HUES64 (cell line): ENCODE measurements at regions not wholly inside any gene's neighbourhood (a gene's known extent, or its start where the extent isn't known, plus 50 kb on each side); places are given as distances from the start of the nearest gene placed in this dataset.

Experiments used
- H3K27ac ChIP-seq: 2 replicates; pipeline ENCODE4 v1.7.0; 2013; ENCODE audit warnings: low read depth, low read length, inconsistent platforms
- H3K27me3 ChIP-seq: 2 replicates; pipeline ENCODE4 v1.6.1; 2013; ENCODE audit warnings: mild to moderate bottlenecking, low read length; ENCODE audit not compliant: insufficient read depth
- H3K36me3 ChIP-seq: 2 replicates; pipeline ENCODE4 v1.6.1; 2013; ENCODE audit warnings: mild to moderate bottlenecking, low read length; ENCODE audit not compliant: insufficient read depth
- H3K4me1 ChIP-seq: 2 replicates; pipeline ENCODE4 v1.6.1; 2013; ENCODE audit warnings: mild to moderate bottlenecking, low read length, moderate library complexity; ENCODE audit not compliant: insufficient read depth
- H3K4me3 ChIP-seq: 2 replicates; pipeline ENCODE4 v1.5.1; 2013; ENCODE audit warnings: mild to moderate bottlenecking, low read length, moderate library complexity
- H3K9ac ChIP-seq: 2 replicates; pipeline ENCODE4 v1.6.1; 2013; ENCODE audit warnings: mild to moderate bottlenecking, low read depth, low read length
- H3K9me3 ChIP-seq: 2 replicates; pipeline ENCODE4 v1.6.1; 2013; ENCODE audit warnings: low read depth, low read length; ENCODE audit not compliant: insufficient read depth
- WGBS: fragments of 150-250, 120-280 bp; methylation state at CpG from one replicate; pipeline ENCODE4 v1.1.7; 2013; ENCODE audit warnings: missing lambda C conversion rate; 5-methylcytosine and 5-hydroxymethylcytosine counted together

DNA sequence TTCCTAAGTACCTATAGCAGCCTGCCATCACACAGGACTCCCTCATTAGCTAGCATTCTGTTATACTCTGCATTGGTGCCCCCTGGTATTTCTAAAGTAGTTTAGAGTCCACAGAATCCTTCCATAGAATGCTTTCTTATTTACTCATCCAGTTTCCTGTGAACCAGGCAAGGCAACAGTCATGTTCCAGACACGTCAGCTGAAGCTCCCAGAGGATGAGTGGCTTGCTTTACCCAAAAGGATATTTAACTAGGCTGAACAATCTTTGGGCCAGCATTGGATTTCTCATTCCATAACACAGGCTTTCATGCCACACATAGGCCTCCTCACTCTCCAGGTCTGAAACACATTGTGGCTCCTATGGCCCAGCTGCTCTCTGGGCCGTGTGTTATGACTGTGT, 203.8 kb upstream of the MAP3K7 start:
- Histone ChIP-seq H3K4me3 (no peak overlapping the region), H3K36me3 (no peaks in the 10 kb centered on the region), H3K9ac (no peak overlapping the region), H3K27me3 (no peaks in the 10 kb centered on the region), H3K9me3 (no peaks in the 10 kb centered on the region), H3K4me1 (peaks cover 18% of the 10 kb centered on the region; the same call in 1 of the 2 replicates), H3K27ac (no peak overlapping the region)
- 94% methylated on average over 2 of the region's 2 CpGs for WGBS

- no peaks in the 10 kb centered on the region for H3K27me3 ChIP-seq
- H3K9ac ChIP-seq: no peak overlapping the region
- peaks cover 18% of the 10 kb centered on the region; the same call in 1 of the 2 replicates for H3K4me1 ChIP-seq
- no peak overlapping the region for H3K27ac ChIP-seq
- 85% methylated on average over 7 of the region's 7 CpGs for WGBS
- H3K4me3 ChIP-seq: no peak overlapping the region
- H3K36me3 ChIP-seq: no peaks in the 10 kb centered on the region
- H3K9me3 ChIP-seq: no peaks in the 10 kb centered on the region
Measured at GRCh38 chr6:90790058-90790457, 203.2 kb upstream of the MAP3K7 start.

GRCh38 chr6:90788781-90789180, 201.9 kb upstream of the MAP3K7 start:
- no peaks in the 10 kb centered on the region for H3K27me3 ChIP-seq
- peaks cover 12% of the 10 kb centered on the region; the same call in 1 of the 2 replicates for H3K4me1 ChIP-seq
- H3K9ac ChIP-seq: no peak overlapping the region
- H3K9me3 ChIP-seq: no peaks in the 10 kb centered on the region
- no peak overlapping the region for H3K27ac ChIP-seq
- H3K36me3 ChIP-seq: no peaks in the 10 kb centered on the region
- WGBS: 90% methylated on average over 3 of the region's 4 CpGs
- no peak overlapping the region for H3K4me3 ChIP-seq

- Histone ChIP-seq H3K27ac (no peak overlapping the region), H3K36me3 (no peaks in the 10 kb centered on the region), H3K9ac (no peak overlapping the region), H3K27me3 (no peaks in the 10 kb centered on the region), H3K4me3 (no peak overlapping the region), H3K9me3 (no peaks in the 10 kb centered on the region), H3K4me1 (peaks cover 8% of the 10 kb centered on the region; the same call in 1 of the 2 replicates)
- 71% methylated on average over 3 of the region's 3 CpGs for WGBS
Measured at GRCh38 chr6:90787446-90787845, 200.6 kb upstream of the MAP3K7 start.

GRCh38 chr6:90780778-90781177, 193.9 kb upstream of the MAP3K7 start:
- 89% methylated on average over 3 of the region's 3 CpGs for WGBS
- Histone ChIP-seq H3K36me3 (no peaks in the 10 kb centered on the region), H3K27ac (no peak overlapping the region; the same call in 1 of the 2 replicates), H3K27me3 (no peaks in the 10 kb centered on the region), H3K4me3 (no peak overlapping the region), H3K9ac (no peak overlapping the region), H3K4me1 (peaks cover 25% of the 10 kb centered on the region), H3K9me3 (no peaks in the 10 kb centered on the region)

DNA sequence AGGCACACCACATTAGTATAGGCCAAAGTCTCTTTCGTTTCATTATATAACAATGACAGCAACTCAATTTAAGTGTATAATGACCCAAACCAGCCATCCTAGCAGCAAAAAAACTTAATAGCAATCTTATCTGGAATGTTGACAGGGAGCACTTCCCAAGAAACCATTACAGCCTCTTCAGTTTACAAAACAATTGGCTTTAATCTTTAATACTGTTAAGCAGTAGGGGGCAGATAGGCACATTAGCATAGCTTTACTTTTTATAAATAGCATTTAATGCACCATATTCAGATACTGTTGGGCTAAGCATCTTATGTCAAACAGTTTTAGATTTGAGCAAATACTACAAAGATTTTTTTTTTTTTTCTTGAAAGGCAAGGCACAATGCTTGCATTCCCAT, 193.3 kb upstream of the MAP3K7 start:
- H3K4me1 ChIP-seq: peaks cover 25% of the 10 kb centered on the region
- WGBS: 76% methylated on average over 1 of the region's 1 CpG
- no peak overlapping the region for H3K4me3 ChIP-seq
- H3K9ac ChIP-seq: no peak overlapping the region
- H3K9me3 ChIP-seq: no peaks in the 10 kb centered on the region
- no peak overlapping the region; the same call in 1 of the 2 replicates for H3K27ac ChIP-seq
- no peaks in the 10 kb centered on the region for H3K36me3 ChIP-seq
- H3K27me3 ChIP-seq: no peaks in the 10 kb centered on the region

GRCh38 chr6:90778417-90779203, 191.7 kb upstream of the MAP3K7 start:
- Histone ChIP-seq H3K9me3 (no peaks in the 10 kb centered on the region), H3K36me3 (no peaks in the 10 kb centered on the region), H3K27me3 (no peaks in the 10 kb centered on the region), H3K4me3 (no peak overlapping the region), H3K27ac (no peak overlapping the region), H3K9ac (no peak overlapping the region), H3K4me1 (peaks cover 25% of the 10 kb centered on the region)
- WGBS: 96% methylated on average over 4 of the region's 5 CpGs

- no peak overlapping the region for H3K9ac ChIP-seq
- H3K9me3 ChIP-seq: no peaks in the 10 kb centered on the region
- H3K4me3 ChIP-seq: no peak overlapping the region
- no peaks in the 10 kb centered on the region for H3K4me1 ChIP-seq
- H3K27ac ChIP-seq: no peak overlapping the region
- no peaks in the 10 kb centered on the region for H3K27me3 ChIP-seq
- no peaks in the 10 kb centered on the region for H3K36me3 ChIP-seq
Measured at GRCh38 chr6:90770778-90771177, 183.9 kb upstream of the MAP3K7 start.

GRCh38 chr6:90765895-90766294, 179.0 kb upstream of the MAP3K7 start:
- Histone ChIP-seq H3K4me1 (no peaks in the 10 kb centered on the region), H3K27ac (no peak overlapping the region), H3K4me3 (no peak overlapping the region), H3K36me3 (no peaks in the 10 kb centered on the region), H3K9me3 (no peaks in the 10 kb centered on the region), H3K9ac (no peak overlapping the region), H3K27me3 (no peaks in the 10 kb centered on the region)
- WGBS: 95% methylated on average over 2 of the region's 3 CpGs

- H3K4me3 ChIP-seq: no peak overlapping the region
- H3K9ac ChIP-seq: no peak overlapping the region
- no peaks in the 10 kb centered on the region for H3K4me1 ChIP-seq
- H3K27me3 ChIP-seq: no peaks in the 10 kb centered on the region
- WGBS: 92% methylated on average over 2 of the region's 2 CpGs
- no peaks in the 10 kb centered on the region for H3K36me3 ChIP-seq
- no peaks in the 10 kb centered on the region for H3K9me3 ChIP-seq
- H3K27ac ChIP-seq: no peak overlapping the region
Measured at GRCh38 chr6:90765491-90765890, 178.6 kb upstream of the MAP3K7 start.

- H3K4me1 ChIP-seq: no peaks in the 10 kb centered on the region
- no peaks in the 10 kb centered on the region for H3K9me3 ChIP-seq
- H3K27ac ChIP-seq: no peak overlapping the region
- H3K4me3 ChIP-seq: no peak overlapping the region
- WGBS: 97% methylated on average over 3 of the region's 3 CpGs
- H3K36me3 ChIP-seq: no peaks in the 10 kb centered on the region
- no peak overlapping the region for H3K9ac ChIP-seq
- no peaks in the 10 kb centered on the region for H3K27me3 ChIP-seq
Measured at GRCh38 chr6:90764001-90764400, 177.1 kb upstream of the MAP3K7 start.

- H3K9me3 ChIP-seq: no peaks in the 10 kb centered on the region
- no peaks in the 10 kb centered on the region for H3K36me3 ChIP-seq
- WGBS: 98% methylated on average over 3 of the region's 3 CpGs
- no peaks in the 10 kb centered on the region for H3K27me3 ChIP-seq
- no peak overlapping the region for H3K4me3 ChIP-seq
- no peaks in the 10 kb centered on the region for H3K4me1 ChIP-seq
- H3K9ac ChIP-seq: no peak overlapping the region
- H3K27ac ChIP-seq: no peak overlapping the region
Measured at GRCh38 chr6:90759664-90760063, 172.8 kb upstream of the MAP3K7 start.
